ENCODE measurements at regions not wholly inside any gene's neighbourhood (a gene's known extent, or its start where the extent isn't known, plus 50 kb on each side); places are given as distances from the start of the nearest gene placed in this dataset.
"Not testable (repeated sequence)": the region's sequence is repeated elsewhere in the genome, so short reads cannot be mapped to it uniquely, and the experiment has no call there.

- Histone ChIP-seq H3K4me1 (ENCODE audit: control extremely low read depth in 1 of 4, control insufficient read depth in 4 of 4, insufficient read depth in 4 of 4, low read length in 3 of 4) (no peaks in the 10 kb centered on the region), H3K4me3 (ENCODE audit: control insufficient read depth in 1 of 7, extremely low read depth in 1 of 7, insufficient read depth in 4 of 7, low read depth in 2 of 7, low read length in 6 of 7) (no peak overlapping the region), H3K27ac (ENCODE audit: insufficient read depth in 1 of 2, low read depth in 1 of 2, low read length in 2 of 2, poor library complexity in 1 of 2, severe bottlenecking in 2 of 2) (no peak overlapping the region), H3K36me3 (ENCODE audit: control insufficient read depth in 4 of 4, insufficient read depth in 4 of 4, low read length in 3 of 4) (no peaks in the 10 kb centered on the region), H3K9me3 (ENCODE audit: control extremely low read depth in 1 of 5, control insufficient read depth in 4 of 5, insufficient read depth in 2 of 5, low read depth in 1 of 5, low read length in 4 of 5) (peaks cover 0 to 4% (median 1%) of the 10 kb centered on the region in 5 experiments), H3K27me3 (replicated peaks in 2 of 5; ENCODE audit: control insufficient read depth in 4 of 5, insufficient read depth in 5 of 5, low read length in 4 of 5) (no peaks in the 10 kb centered on the region)
- POLR2A ChIA-PET: no interaction called here
- DNase-seq: no peak
- 85% methylated on average over 2 of the region's 2 CpGs for WGBS (ENCODE audit: insufficient coverage)
- CTCF ChIA-PET: no interaction called here
Observed at GRCh38 chr16:25625620-25626019, 66.1 kb upstream of the HS3ST4 start.

- Histone ChIP-seq H3K27ac (ENCODE audit: insufficient read depth in 1 of 2, low read depth in 1 of 2, low read length in 2 of 2, poor library complexity in 1 of 2, severe bottlenecking in 2 of 2) (no peak overlapping the region), H3K4me1 (ENCODE audit: control extremely low read depth in 1 of 4, control insufficient read depth in 4 of 4, insufficient read depth in 4 of 4, low read length in 3 of 4) (no peaks in the 10 kb centered on the region), H3K36me3 (ENCODE audit: control insufficient read depth in 4 of 4, insufficient read depth in 4 of 4, low read length in 3 of 4) (no peaks in the 10 kb centered on the region), H3K9me3 (ENCODE audit: control extremely low read depth in 1 of 5, control insufficient read depth in 4 of 5, insufficient read depth in 2 of 5, low read depth in 1 of 5, low read length in 4 of 5) (no peaks in the 10 kb centered on the region), H3K4me3 (ENCODE audit: control insufficient read depth in 1 of 7, extremely low read depth in 1 of 7, insufficient read depth in 4 of 7, low read depth in 2 of 7, low read length in 6 of 7) (no peak overlapping the region), H3K27me3 (replicated peaks in 2 of 5; ENCODE audit: control insufficient read depth in 4 of 5, insufficient read depth in 5 of 5, low read length in 4 of 5) (no peaks in the 10 kb centered on the region)
- DNase-seq: no peak
- POLR2A ChIA-PET: no interaction called here
- CTCF ChIA-PET: no interaction called here
- WGBS (ENCODE audit: insufficient coverage): 97% methylated on average over 7 of the region's 8 CpGs
Observed at GRCh38 chr16:25614716-25615265, 77.0 kb upstream of the HS3ST4 start.

- no peak for DNase-seq
- no peaks in the 10 kb centered on the region for H3K4me1 ChIP-seq (ENCODE audit: control extremely low read depth in 1 of 4, control insufficient read depth in 4 of 4, insufficient read depth in 4 of 4, low read length in 3 of 4)
- no peaks in the 10 kb centered on the region for H3K36me3 ChIP-seq (ENCODE audit: control insufficient read depth in 4 of 4, insufficient read depth in 4 of 4, low read length in 3 of 4)
- H3K27me3 ChIP-seq (replicated peaks in 2 of 5; ENCODE audit: control insufficient read depth in 4 of 5, insufficient read depth in 5 of 5, low read length in 4 of 5): no peaks in the 10 kb centered on the region
- 92% methylated on average over 3 of the region's 5 CpGs for WGBS (ENCODE audit: insufficient coverage)
- ChIA-PET CTCF (no interaction called here), POLR2A (no interaction called here)
- H3K27ac ChIP-seq (ENCODE audit: insufficient read depth in 1 of 2, low read depth in 1 of 2, low read length in 2 of 2, poor library complexity in 1 of 2, severe bottlenecking in 2 of 2): no peak overlapping the region
- no peak overlapping the region for H3K4me3 ChIP-seq (ENCODE audit: control insufficient read depth in 1 of 7, extremely low read depth in 1 of 7, insufficient read depth in 4 of 7, low read depth in 2 of 7, low read length in 6 of 7)
- H3K9me3 ChIP-seq (ENCODE audit: control extremely low read depth in 1 of 5, control insufficient read depth in 4 of 5, insufficient read depth in 2 of 5, low read depth in 1 of 5, low read length in 4 of 5): no peaks in the 10 kb centered on the region
Observed at GRCh38 chr16:25613931-25614330, 77.8 kb upstream of the HS3ST4 start.

- ChIA-PET CTCF (no interaction called here), POLR2A (no interaction called here)
- no peak for DNase-seq
- no peaks in the 10 kb centered on the region for H3K27me3 ChIP-seq (replicated peaks in 2 of 5; ENCODE audit: control insufficient read depth in 4 of 5, insufficient read depth in 5 of 5, low read length in 4 of 5)
- no peaks in the 10 kb centered on the region for H3K9me3 ChIP-seq (ENCODE audit: control extremely low read depth in 1 of 5, control insufficient read depth in 4 of 5, insufficient read depth in 2 of 5, low read depth in 1 of 5, low read length in 4 of 5)
- no peaks in the 10 kb centered on the region for H3K4me1 ChIP-seq (ENCODE audit: control extremely low read depth in 1 of 4, control insufficient read depth in 4 of 4, insufficient read depth in 4 of 4, low read length in 3 of 4)
- H3K36me3 ChIP-seq (ENCODE audit: control insufficient read depth in 4 of 4, insufficient read depth in 4 of 4, low read length in 3 of 4): no peaks in the 10 kb centered on the region
- 0% methylated on average over 2 of the region's 9 CpGs for WGBS (ENCODE audit: insufficient coverage)
- H3K27ac ChIP-seq (ENCODE audit: insufficient read depth in 1 of 2, low read depth in 1 of 2, low read length in 2 of 2, poor library complexity in 1 of 2, severe bottlenecking in 2 of 2): no peak overlapping the region
- no peak overlapping the region for H3K4me3 ChIP-seq (ENCODE audit: control insufficient read depth in 1 of 7, extremely low read depth in 1 of 7, insufficient read depth in 4 of 7, low read depth in 2 of 7, low read length in 6 of 7)
Observed at GRCh38 chr16:25608002-25608401, 83.8 kb upstream of the HS3ST4 start.

GRCh38 chr16:25606069-25606468, 85.7 kb upstream of the HS3ST4 start:
- DNase-seq: no peak
- WGBS (ENCODE audit: insufficient coverage): 83% methylated on average over 5 of the region's 6 CpGs
- H3K36me3 ChIP-seq (ENCODE audit: control insufficient read depth in 4 of 4, insufficient read depth in 4 of 4, low read length in 3 of 4): no peaks in the 10 kb centered on the region
- H3K4me1 ChIP-seq (ENCODE audit: control extremely low read depth in 1 of 4, control insufficient read depth in 4 of 4, insufficient read depth in 4 of 4, low read length in 3 of 4): no peaks in the 10 kb centered on the region
- POLR2A ChIA-PET: no interaction called here
- CTCF ChIA-PET: no interaction called here
- H3K9me3 ChIP-seq (ENCODE audit: control extremely low read depth in 1 of 5, control insufficient read depth in 4 of 5, insufficient read depth in 2 of 5, low read depth in 1 of 5, low read length in 4 of 5): no peaks in the 10 kb centered on the region
- H3K27ac ChIP-seq (ENCODE audit: insufficient read depth in 1 of 2, low read depth in 1 of 2, low read length in 2 of 2, poor library complexity in 1 of 2, severe bottlenecking in 2 of 2): no peak overlapping the region
- no peaks in the 10 kb centered on the region for H3K27me3 ChIP-seq (replicated peaks in 2 of 5; ENCODE audit: control insufficient read depth in 4 of 5, insufficient read depth in 5 of 5, low read length in 4 of 5)
- H3K4me3 ChIP-seq (ENCODE audit: control insufficient read depth in 1 of 7, extremely low read depth in 1 of 7, insufficient read depth in 4 of 7, low read depth in 2 of 7, low read length in 6 of 7): no peak overlapping the region

- H3K4me3 ChIP-seq (ENCODE audit: control insufficient read depth in 1 of 7, extremely low read depth in 1 of 7, insufficient read depth in 4 of 7, low read depth in 2 of 7, low read length in 6 of 7): no peak overlapping the region
- no peak overlapping the region for H3K27ac ChIP-seq (ENCODE audit: insufficient read depth in 1 of 2, low read depth in 1 of 2, low read length in 2 of 2, poor library complexity in 1 of 2, severe bottlenecking in 2 of 2)
- H3K36me3 ChIP-seq (ENCODE audit: control insufficient read depth in 4 of 4, insufficient read depth in 4 of 4, low read length in 3 of 4): no peaks in the 10 kb centered on the region
- peaks cover 0 to 2% (median 0%) of the 10 kb centered on the region in 5 experiments for H3K9me3 ChIP-seq (ENCODE audit: control extremely low read depth in 1 of 5, control insufficient read depth in 4 of 5, insufficient read depth in 2 of 5, low read depth in 1 of 5, low read length in 4 of 5)
- no peaks in the 10 kb centered on the region for H3K27me3 ChIP-seq (replicated peaks in 2 of 5; ENCODE audit: control insufficient read depth in 4 of 5, insufficient read depth in 5 of 5, low read length in 4 of 5)
- DNase-seq: no peak
- CTCF ChIA-PET: no interaction called here
- no peaks in the 10 kb centered on the region for H3K4me1 ChIP-seq (ENCODE audit: control extremely low read depth in 1 of 4, control insufficient read depth in 4 of 4, insufficient read depth in 4 of 4, low read length in 3 of 4)
- POLR2A ChIA-PET: no interaction called here
- WGBS (ENCODE audit: insufficient coverage): no CpG with 5 or more reads among the region's 2 CpGs
Observed at GRCh38 chr16:25605381-25605780, 86.4 kb upstream of the HS3ST4 start.

GRCh38 chr16:25601306-25601705, 90.5 kb upstream of the HS3ST4 start:
- no CpG with 5 or more reads among the region's 2 CpGs for WGBS (ENCODE audit: insufficient coverage)
- H3K4me1 ChIP-seq (ENCODE audit: control extremely low read depth in 1 of 4, control insufficient read depth in 4 of 4, insufficient read depth in 4 of 4, low read length in 3 of 4); H3K9me3 ChIP-seq (ENCODE audit: control extremely low read depth in 1 of 5, control insufficient read depth in 4 of 5, insufficient read depth in 2 of 5, low read depth in 1 of 5, low read length in 4 of 5); H3K27me3 ChIP-seq (replicated peaks in 2 of 5; ENCODE audit: control insufficient read depth in 4 of 5, insufficient read depth in 5 of 5, low read length in 4 of 5); H3K36me3 ChIP-seq (ENCODE audit: control insufficient read depth in 4 of 4, insufficient read depth in 4 of 4, low read length in 3 of 4); CTCF ChIA-PET; H3K4me3 ChIP-seq (ENCODE audit: control insufficient read depth in 1 of 7, extremely low read depth in 1 of 7, insufficient read depth in 4 of 7, low read depth in 2 of 7, low read length in 6 of 7); H3K27ac ChIP-seq (ENCODE audit: insufficient read depth in 1 of 2, low read depth in 1 of 2, low read length in 2 of 2, poor library complexity in 1 of 2, severe bottlenecking in 2 of 2); DNase-seq; POLR2A ChIA-PET: not testable (repeated sequence)
